HFFc6 (cell line): ENCODE measurements at regions not wholly inside any gene's neighbourhood (a gene's known extent, or its start where the extent isn't known, plus 50 kb on each side); places are given as distances from the start of the nearest gene placed in this dataset.

Experiments used
- DNase-seq: peaks from one replicate; pipeline ENCODE4 v3.0.0-alpha.2; 2018
- H3K27ac Mint-ChIP-seq: 2 replicates; pipeline ENCODE4 v1.8.0; 2020; ENCODE audit warnings: mild to moderate bottlenecking, mixed read lengths
- H3K27me3 Mint-ChIP-seq: 2 replicates; pipeline ENCODE4 v1.8.0; 2021; ENCODE audit warnings: mild to moderate bottlenecking, moderate library complexity, mixed read lengths; ENCODE audit not compliant: insufficient read depth
- H3K36me3 Mint-ChIP-seq: 2 replicates; pipeline ENCODE4 v1.8.0; 2021; ENCODE audit warnings: low read depth, mixed read lengths
- H3K4me1 Mint-ChIP-seq: 2 replicates; pipeline ENCODE4 v1.8.0; 2020; ENCODE audit warnings: low read depth, mixed read lengths
- H3K4me3 Mint-ChIP-seq: 2 replicates; pipeline ENCODE4 v1.8.0; 2020; ENCODE audit warnings: mild to moderate bottlenecking, moderate library complexity, mixed read lengths
- H3K9me3 Mint-ChIP-seq: 2 replicates; pipeline ENCODE4 v1.8.0; 2020; ENCODE audit warnings: mild to moderate bottlenecking, mixed read lengths
- TF ChIP-seq, protein P1 (sequence below): fragments of 200-600 bp; sonication (generic); IDR thresholded peaks from 2 replicates; pipeline ENCODE4 v1.5.0; 2021; ENCODE audit warnings: antibody characterized with exemption, mild to moderate bottlenecking

DNA sequence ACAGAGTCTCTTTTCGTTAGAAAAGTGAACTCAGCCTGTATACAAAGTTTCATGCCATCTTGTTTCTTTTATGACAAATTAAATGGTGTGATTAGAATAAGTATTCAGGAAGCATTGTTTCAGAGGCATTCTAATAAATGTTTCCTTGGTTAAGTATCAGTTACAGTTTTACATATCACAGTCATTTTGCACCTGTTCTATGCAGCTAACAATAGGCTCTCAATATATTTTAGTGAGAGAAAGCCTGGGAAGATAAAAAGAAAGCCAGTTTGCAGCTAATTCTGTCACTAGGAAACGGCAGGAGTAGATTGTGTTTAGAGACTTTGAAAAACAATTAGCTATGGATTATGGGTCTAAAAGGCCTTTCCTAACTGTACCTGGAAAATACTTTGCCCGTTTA is 252.8 kb downstream of the ZIC1 start:
- H3K36me3 Mint-ChIP-seq: no peaks in the 10 kb centered on the region
- no peaks in the 10 kb centered on the region for H3K27me3 Mint-ChIP-seq
- no peak overlapping the region for H3K27ac Mint-ChIP-seq
- H3K4me1 Mint-ChIP-seq: no peaks in the 10 kb centered on the region; the same call in 1 of the 2 replicates
- no peak overlapping the region for H3K4me3 Mint-ChIP-seq
- TF ChIP-seq, protein P1, sequence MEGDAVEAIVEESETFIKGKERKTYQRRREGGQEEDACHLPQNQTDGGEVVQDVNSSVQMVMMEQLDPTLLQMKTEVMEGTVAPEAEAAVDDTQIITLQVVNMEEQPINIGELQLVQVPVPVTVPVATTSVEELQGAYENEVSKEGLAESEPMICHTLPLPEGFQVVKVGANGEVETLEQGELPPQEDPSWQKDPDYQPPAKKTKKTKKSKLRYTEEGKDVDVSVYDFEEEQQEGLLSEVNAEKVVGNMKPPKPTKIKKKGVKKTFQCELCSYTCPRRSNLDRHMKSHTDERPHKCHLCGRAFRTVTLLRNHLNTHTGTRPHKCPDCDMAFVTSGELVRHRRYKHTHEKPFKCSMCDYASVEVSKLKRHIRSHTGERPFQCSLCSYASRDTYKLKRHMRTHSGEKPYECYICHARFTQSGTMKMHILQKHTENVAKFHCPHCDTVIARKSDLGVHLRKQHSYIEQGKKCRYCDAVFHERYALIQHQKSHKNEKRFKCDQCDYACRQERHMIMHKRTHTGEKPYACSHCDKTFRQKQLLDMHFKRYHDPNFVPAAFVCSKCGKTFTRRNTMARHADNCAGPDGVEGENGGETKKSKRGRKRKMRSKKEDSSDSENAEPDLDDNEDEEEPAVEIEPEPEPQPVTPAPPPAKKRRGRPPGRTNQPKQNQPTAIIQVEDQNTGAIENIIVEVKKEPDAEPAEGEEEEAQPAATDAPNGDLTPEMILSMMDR: no peak
- peaks cover under 1% of the 10 kb centered on the region; the same call in 1 of the 2 replicates for H3K9me3 Mint-ChIP-seq
- DNase-seq: no peak

DNA sequence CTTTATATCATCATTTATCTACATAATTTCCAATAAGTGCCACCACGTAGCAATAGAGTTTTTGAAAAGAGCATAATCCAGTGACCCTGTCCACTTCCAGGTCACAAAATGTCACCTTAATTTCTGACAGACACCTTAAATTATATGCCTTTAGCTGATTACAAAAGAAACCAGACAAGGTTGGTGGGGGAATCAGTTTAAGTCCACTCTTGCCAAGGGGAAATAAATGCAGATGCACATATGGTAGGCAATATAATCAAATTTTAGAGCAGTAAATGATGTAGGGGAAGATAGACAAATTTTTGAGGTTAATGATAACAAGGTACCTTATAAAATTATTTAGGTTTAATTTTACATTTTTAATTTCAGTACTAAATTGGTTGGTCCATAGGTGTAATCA is 253.5 kb downstream of the ZIC1 start:
- no peak for DNase-seq
- H3K4me1 Mint-ChIP-seq: no peaks in the 10 kb centered on the region; the same call in 1 of the 2 replicates
- peaks cover 4% of the 10 kb centered on the region; the same call in 1 of the 2 replicates for H3K9me3 Mint-ChIP-seq
- no peak overlapping the region for H3K4me3 Mint-ChIP-seq
- TF ChIP-seq, protein P1: no peak
- no peak overlapping the region for H3K27ac Mint-ChIP-seq
- no peaks in the 10 kb centered on the region for H3K27me3 Mint-ChIP-seq
- H3K36me3 Mint-ChIP-seq: no peaks in the 10 kb centered on the region

DNA sequence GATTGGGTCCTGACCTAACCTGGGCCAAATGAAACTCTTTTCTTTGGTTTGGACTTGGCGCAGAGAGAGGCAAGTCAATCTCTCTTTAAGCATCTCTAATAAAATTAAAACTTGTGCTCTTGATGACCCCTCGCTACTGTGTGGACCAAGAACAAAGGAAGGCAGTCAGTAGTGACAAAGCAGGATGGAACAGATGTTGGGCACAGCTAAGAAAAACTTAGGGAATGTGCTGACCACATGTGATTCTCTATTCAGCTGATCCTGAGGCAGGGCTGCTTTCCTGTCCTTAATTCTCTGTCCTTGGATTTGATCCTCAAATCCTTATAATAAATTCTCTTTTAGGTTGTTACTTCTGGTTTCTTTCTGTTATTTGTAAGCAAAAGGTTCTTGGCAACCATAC is 259.9 kb downstream of the ZIC1 start:
- no peaks in the 10 kb centered on the region for H3K4me1 Mint-ChIP-seq
- no peak overlapping the region for H3K27ac Mint-ChIP-seq
- DNase-seq: no peak
- peaks cover 4% of the 10 kb centered on the region; the same call in 1 of the 2 replicates for H3K9me3 Mint-ChIP-seq
- no peaks in the 10 kb centered on the region for H3K36me3 Mint-ChIP-seq
- no peaks in the 10 kb centered on the region; the same call in 1 of the 2 replicates for H3K27me3 Mint-ChIP-seq
- TF ChIP-seq, protein P1: no peak
- H3K4me3 Mint-ChIP-seq: no peak overlapping the region

DNA sequence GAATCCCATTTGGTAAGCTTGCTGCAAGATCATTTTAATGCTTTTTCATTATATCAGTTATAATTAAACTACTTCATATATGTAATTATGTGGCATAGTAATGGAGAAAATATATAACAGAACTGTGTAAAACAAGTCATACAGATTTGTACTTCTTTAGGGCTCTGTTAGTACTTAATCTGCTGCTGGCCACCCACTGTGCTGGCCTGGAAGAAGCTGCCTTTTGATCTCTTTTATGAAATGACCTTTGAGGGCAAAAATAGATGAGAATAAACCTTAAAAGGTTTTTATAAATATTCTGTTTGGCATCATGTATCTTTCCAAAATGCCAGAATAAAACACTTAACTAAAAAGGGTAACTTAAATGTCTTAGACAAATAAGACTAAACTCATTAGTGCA is 262.9 kb downstream of the ZIC1 start:
- no peaks in the 10 kb centered on the region; the same call in 1 of the 2 replicates for H3K27me3 Mint-ChIP-seq
- no peak overlapping the region for H3K4me3 Mint-ChIP-seq
- peaks cover 3% of the 10 kb centered on the region; the same call in 1 of the 2 replicates for H3K9me3 Mint-ChIP-seq
- H3K27ac Mint-ChIP-seq: no peak overlapping the region
- H3K36me3 Mint-ChIP-seq: no peaks in the 10 kb centered on the region
- no peak for DNase-seq
- TF ChIP-seq, protein P1: no peak
- H3K4me1 Mint-ChIP-seq: no peaks in the 10 kb centered on the region

DNA sequence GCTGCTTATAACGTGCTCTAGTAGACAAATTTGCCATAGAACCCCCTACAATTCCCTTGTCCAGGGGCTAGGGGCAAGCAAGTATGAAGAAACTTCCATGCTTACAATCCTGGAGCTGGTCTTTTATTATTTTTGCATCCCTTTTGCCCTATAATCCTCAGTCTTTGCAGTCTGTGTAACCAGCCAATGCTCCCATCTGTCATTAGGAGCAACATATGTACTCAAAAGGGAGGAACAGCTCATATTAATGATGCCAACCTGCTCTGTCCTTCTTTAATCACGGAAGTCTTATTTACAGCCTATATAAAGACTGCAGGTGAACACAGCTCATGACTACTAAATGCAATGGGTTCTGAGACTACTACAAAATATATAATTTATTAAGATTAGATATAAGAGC is 263.3 kb downstream of the ZIC1 start:
- Mint-ChIP-seq H3K27me3 (no peaks in the 10 kb centered on the region; the same call in 1 of the 2 replicates), H3K4me1 (no peaks in the 10 kb centered on the region), H3K4me3 (no peak overlapping the region), H3K27ac (no peak overlapping the region), H3K9me3 (no peaks in the 10 kb centered on the region; the same call in 1 of the 2 replicates), H3K36me3 (no peaks in the 10 kb centered on the region)
- TF ChIP-seq, protein P1: no peak
- DNase-seq: no peak

DNA sequence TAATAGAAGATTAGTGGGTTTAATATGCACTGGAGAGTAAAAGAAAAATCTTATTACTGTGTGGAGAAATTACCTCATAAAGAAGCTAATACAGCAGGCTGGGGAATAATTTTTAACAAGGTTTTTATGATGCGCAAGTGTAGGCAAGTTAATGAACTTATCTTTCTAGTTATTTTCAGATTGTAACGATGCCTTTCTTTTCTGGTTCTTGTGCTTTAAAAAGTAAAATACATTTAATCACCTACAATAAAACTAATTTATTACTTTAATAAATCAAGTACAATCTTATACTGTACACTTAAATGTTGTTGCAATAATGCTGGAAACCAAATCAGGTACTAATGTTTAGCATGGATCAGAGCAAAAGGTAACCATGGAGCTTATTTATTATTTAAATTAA is 266.6 kb downstream of the ZIC1 start:
- Mint-ChIP-seq H3K9me3 (no peaks in the 10 kb centered on the region), H3K27me3 (no peaks in the 10 kb centered on the region; the same call in 1 of the 2 replicates), H3K4me1 (no peaks in the 10 kb centered on the region), H3K36me3 (no peaks in the 10 kb centered on the region), H3K4me3 (no peak overlapping the region), H3K27ac (no peak overlapping the region)
- TF ChIP-seq, protein P1: no peak
- no peak for DNase-seq
